ENCODE measurements at regions not wholly inside any gene's neighbourhood (a gene's known extent, or its start where the extent isn't known, plus 50 kb on each side); places are given as distances from the start of the nearest gene placed in this dataset.

DNA sequence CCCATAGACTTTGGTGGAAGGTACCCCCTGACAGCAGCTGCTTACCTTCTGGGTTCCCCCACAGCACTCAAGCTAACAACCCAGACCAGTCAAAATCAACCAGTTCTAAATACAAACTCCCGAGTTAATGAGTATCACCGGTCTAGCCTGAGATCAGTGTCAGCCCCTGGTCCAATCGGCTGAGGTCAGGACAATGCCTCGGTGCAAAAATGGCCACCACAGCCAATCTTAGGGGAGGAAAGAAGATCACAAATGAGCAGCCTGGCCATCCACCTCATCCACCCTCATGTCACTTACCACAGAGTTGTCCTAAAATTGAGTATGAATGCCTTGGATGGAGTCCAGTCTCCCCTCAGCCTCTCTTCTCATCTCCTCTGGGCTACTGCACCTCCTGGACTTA is 128.5 kb downstream of the PHETA1 start:
- TF ChIP-seq, protein P1, sequence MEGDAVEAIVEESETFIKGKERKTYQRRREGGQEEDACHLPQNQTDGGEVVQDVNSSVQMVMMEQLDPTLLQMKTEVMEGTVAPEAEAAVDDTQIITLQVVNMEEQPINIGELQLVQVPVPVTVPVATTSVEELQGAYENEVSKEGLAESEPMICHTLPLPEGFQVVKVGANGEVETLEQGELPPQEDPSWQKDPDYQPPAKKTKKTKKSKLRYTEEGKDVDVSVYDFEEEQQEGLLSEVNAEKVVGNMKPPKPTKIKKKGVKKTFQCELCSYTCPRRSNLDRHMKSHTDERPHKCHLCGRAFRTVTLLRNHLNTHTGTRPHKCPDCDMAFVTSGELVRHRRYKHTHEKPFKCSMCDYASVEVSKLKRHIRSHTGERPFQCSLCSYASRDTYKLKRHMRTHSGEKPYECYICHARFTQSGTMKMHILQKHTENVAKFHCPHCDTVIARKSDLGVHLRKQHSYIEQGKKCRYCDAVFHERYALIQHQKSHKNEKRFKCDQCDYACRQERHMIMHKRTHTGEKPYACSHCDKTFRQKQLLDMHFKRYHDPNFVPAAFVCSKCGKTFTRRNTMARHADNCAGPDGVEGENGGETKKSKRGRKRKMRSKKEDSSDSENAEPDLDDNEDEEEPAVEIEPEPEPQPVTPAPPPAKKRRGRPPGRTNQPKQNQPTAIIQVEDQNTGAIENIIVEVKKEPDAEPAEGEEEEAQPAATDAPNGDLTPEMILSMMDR (IDR thresholded peaks at IDR 0.05 in 2 of 3, conservative IDR thresholded peaks at IDR 0.05 in 1 of 3; ENCODE audit: control insufficient read depth in 2 of 3, extremely low read depth in 1 of 3, insufficient read depth in 1 of 3, low read depth in 3 of 3, low read length in 3 of 3) = no peak
- TF ChIP-seq TAF1 (IDR thresholded peaks at IDR 0.05; ENCODE audit: borderline replicate concordance, low read depth, low read length) (no peak), SMC3 (IDR thresholded peaks at IDR 0.05; ENCODE audit: borderline replicate concordance, low read length) (no peak), KAT2A (conservative IDR thresholded peaks at IDR 0.05; ENCODE audit: control insufficient read depth, low read depth, low read length) (no peak), NRF1 (conservative IDR thresholded peaks at IDR 0.05; ENCODE audit: low read depth, low read length) (no peak), SP1 (IDR thresholded peaks at IDR 0.05; ENCODE audit: low read depth, low read length) (no peak), SIN3A (IDR thresholded peaks at IDR 0.05; ENCODE audit: low read depth, low read length) (no peak), NFIC (IDR thresholded peaks at IDR 0.05; ENCODE audit: low read depth, low read length) (no peak), RCOR1 (conservative IDR thresholded peaks at IDR 0.05; ENCODE audit: low read depth, low read length) (no peak), EED (IDR thresholded peaks at IDR 0.05; ENCODE audit: low read depth) (no peak)
